SK-N-SH treated with all-trans-retinoic acid at 6 μM for 48 hours (cell line): ENCODE measurements at regions not wholly inside any gene's neighbourhood (a gene's known extent, or its start where the extent isn't known, plus 50 kb on each side); places are given as distances from the start of the nearest gene placed in this dataset.
A peak's percentile ranks its signal among the peaks of the same experiment; 100 is the strongest.

ENCODE experiments used
- ATAC-seq: fragments of 200-7000 bp; cut with Tn5 transposase; 3 replicates; pipeline ENCODE4 v1.9.1; 2020; ENCODE audit warnings: mild to moderate bottlenecking, moderate library complexity
- ARNTL ChIP-seq: fragments of 450-650 bp; formaldehyde crosslinking; IDR thresholded peaks from 2 replicates; pipeline ENCODE4 v1.5.0; 2020; ENCODE audit warnings: low read depth, mild to moderate bottlenecking, moderate library complexity, borderline replicate concordance
- BACH2 ChIP-seq: fragments of 250-450 bp; sonication (Bioruptor Pico); IDR thresholded peaks from 2 replicates; pipeline ENCODE4 v1.9.0; 2021; ENCODE audit warnings: mild to moderate bottlenecking, borderline replicate concordance
- CREB5 ChIP-seq: fragments of 250-450 bp; sonication (Bioruptor Pico); IDR thresholded peaks from 2 replicates; pipeline ENCODE4 v1.5.1; 2020; ENCODE audit warnings: low read depth, mild to moderate bottlenecking, moderate library complexity
- CSDC2 ChIP-seq: fragments of 250-450 bp; sonication (Bioruptor Pico); IDR thresholded peaks from 2 replicates; pipeline ENCODE4 v1.5.0; 2020; ENCODE audit warnings: mild to moderate bottlenecking, moderate library complexity
- CSRNP3 ChIP-seq: fragments of 250-450 bp; sonication (Bioruptor Pico); IDR thresholded peaks from 2 replicates; pipeline ENCODE4 v1.5.1; 2021; ENCODE audit warnings: mild to moderate bottlenecking, moderate library complexity
- ESRRG ChIP-seq: fragments of 250-450 bp; sonication (Bioruptor Pico); IDR thresholded peaks from 2 replicates; pipeline ENCODE4 v1.6.1; 2021; ENCODE audit warnings: mild to moderate bottlenecking
- GLIS3 ChIP-seq: fragments of 250-450 bp; sonication (Bioruptor Pico); IDR thresholded peaks from 2 replicates; pipeline ENCODE4 v1.5.0; 2020; ENCODE audit warnings: mild to moderate bottlenecking, moderate library complexity
- ISL1 ChIP-seq: fragments of 250-450 bp; sonication (Bioruptor Pico); IDR thresholded peaks from 2 replicates; pipeline ENCODE4 v2.1.2; 2022; ENCODE audit warnings: mild to moderate bottlenecking, moderate library complexity
- OSR1 ChIP-seq: fragments of 250-450 bp; sonication (Bioruptor Pico); IDR thresholded peaks from 2 replicates; pipeline ENCODE4 v1.8.0; 2022; ENCODE audit warnings: moderate library complexity, mild to moderate bottlenecking, inconsistent platforms
- PATZ1 ChIP-seq: fragments of 250-450 bp; sonication (Bioruptor Pico); IDR thresholded peaks from 2 replicates; pipeline ENCODE4 v1.8.0; 2020; ENCODE audit warnings: mild to moderate bottlenecking, moderate library complexity, borderline replicate concordance
- PPARA ChIP-seq: fragments of 250-450 bp; sonication (Bioruptor Pico); IDR thresholded peaks from 2 replicates; pipeline ENCODE4 v1.5.0; 2020; ENCODE audit warnings: mild to moderate bottlenecking, borderline replicate concordance
- RARB ChIP-seq: fragments of 250-450 bp; sonication (Bioruptor Pico); IDR thresholded peaks from 2 replicates; pipeline ENCODE4 v1.8.0; 2021; ENCODE audit warnings: mild to moderate bottlenecking, moderate library complexity
- SNAI2 ChIP-seq: fragments of 250-450 bp; sonication (Bioruptor Pico); IDR thresholded peaks from 2 replicates; pipeline ENCODE4 v1.5.0; 2020; ENCODE audit warnings: mild to moderate bottlenecking, moderate library complexity
- TOX ChIP-seq: fragments of 250-450 bp; sonication (Bioruptor Pico); IDR thresholded peaks from 2 replicates; pipeline ENCODE4 v1.8.0; 2021; ENCODE audit warnings: mild to moderate bottlenecking, moderate library complexity, borderline replicate concordance
- ZC3H10 ChIP-seq: fragments of 250-450 bp; sonication (Bioruptor Pico); IDR thresholded peaks from 2 replicates; pipeline ENCODE4 v1.5.1; 2021; ENCODE audit warnings: mild to moderate bottlenecking, moderate library complexity
- ZFP3 ChIP-seq: fragments of 250-450 bp; sonication (Bioruptor Pico); IDR thresholded peaks from 2 replicates; pipeline ENCODE4 v1.5.0; 2020; ENCODE audit warnings: mild to moderate bottlenecking, moderate library complexity
- ZNF565 ChIP-seq: fragments of 450-650 bp; formaldehyde crosslinking; conservative IDR thresholded peaks from 2 replicates; pipeline ENCODE4 v1.5.0; 2020; ENCODE audit warnings: low read depth, mild to moderate bottlenecking, moderate library complexity
- ZNF70 ChIP-seq: fragments of 450-650 bp; formaldehyde crosslinking; IDR thresholded peaks from 2 replicates; pipeline ENCODE4 v1.5.0; 2020; ENCODE audit warnings: mild to moderate bottlenecking, moderate library complexity
- ZNF8 ChIP-seq: fragments of 450-650 bp; formaldehyde crosslinking; IDR thresholded peaks from 2 replicates; pipeline ENCODE4 v1.5.0; 2020; ENCODE audit warnings: mild to moderate bottlenecking, moderate library complexity
- TF ChIP-seq, protein P1 (sequence below): fragments of 250-450 bp; sonication (Bioruptor Pico); IDR thresholded peaks from 2 replicates; pipeline ENCODE4 v1.5.0; 2020; ENCODE audit warnings: mild to moderate bottlenecking, moderate library complexity
- TF ChIP-seq, protein P2 (sequence below): fragments of 250-450 bp; sonication (Bioruptor Pico); IDR thresholded peaks from 2 replicates; pipeline ENCODE4 v1.8.0; 2021; ENCODE audit warnings: low read depth, mild to moderate bottlenecking, moderate library complexity, borderline replicate concordance

GRCh38 chr5:62722360-62722759 is 143.7 kb downstream of the LRRC70 start (continued):
- TF ChIP-seq, protein P1, sequence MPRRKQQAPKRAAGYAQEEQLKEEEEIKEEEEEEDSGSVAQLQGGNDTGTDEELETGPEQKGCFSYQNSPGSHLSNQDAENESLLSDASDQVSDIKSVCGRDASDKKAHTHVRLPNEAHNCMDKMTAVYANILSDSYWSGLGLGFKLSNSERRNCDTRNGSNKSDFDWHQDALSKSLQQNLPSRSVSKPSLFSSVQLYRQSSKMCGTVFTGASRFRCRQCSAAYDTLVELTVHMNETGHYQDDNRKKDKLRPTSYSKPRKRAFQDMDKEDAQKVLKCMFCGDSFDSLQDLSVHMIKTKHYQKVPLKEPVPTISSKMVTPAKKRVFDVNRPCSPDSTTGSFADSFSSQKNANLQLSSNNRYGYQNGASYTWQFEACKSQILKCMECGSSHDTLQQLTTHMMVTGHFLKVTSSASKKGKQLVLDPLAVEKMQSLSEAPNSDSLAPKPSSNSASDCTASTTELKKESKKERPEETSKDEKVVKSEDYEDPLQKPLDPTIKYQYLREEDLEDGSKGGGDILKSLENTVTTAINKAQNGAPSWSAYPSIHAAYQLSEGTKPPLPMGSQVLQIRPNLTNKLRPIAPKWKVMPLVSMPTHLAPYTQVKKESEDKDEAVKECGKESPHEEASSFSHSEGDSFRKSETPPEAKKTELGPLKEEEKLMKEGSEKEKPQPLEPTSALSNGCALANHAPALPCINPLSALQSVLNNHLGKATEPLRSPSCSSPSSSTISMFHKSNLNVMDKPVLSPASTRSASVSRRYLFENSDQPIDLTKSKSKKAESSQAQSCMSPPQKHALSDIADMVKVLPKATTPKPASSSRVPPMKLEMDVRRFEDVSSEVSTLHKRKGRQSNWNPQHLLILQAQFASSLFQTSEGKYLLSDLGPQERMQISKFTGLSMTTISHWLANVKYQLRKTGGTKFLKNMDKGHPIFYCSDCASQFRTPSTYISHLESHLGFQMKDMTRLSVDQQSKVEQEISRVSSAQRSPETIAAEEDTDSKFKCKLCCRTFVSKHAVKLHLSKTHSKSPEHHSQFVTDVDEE (CRISPR knock-in tag): no peak
- no peak for TF ChIP-seq PATZ1 (CRISPR knock-in tag)

GRCh38 chr5:62720031-62720441 is 141.4 kb downstream of the LRRC70 start:
- peak; percentile 88 for ATAC-seq
- TF ChIP-seq PATZ1 (CRISPR knock-in tag) (no peak), ZNF8 (CRISPR knock-in tag) (no peak), CSDC2 (CRISPR knock-in tag) (no peak), OSR1 (CRISPR knock-in tag) (no peak), GLIS3 (CRISPR knock-in tag) (no peak), BACH2 (CRISPR knock-in tag) (no peak), ZFP3 (CRISPR knock-in tag) (no peak), ESRRG (CRISPR knock-in tag) (no peak), CSRNP3 (CRISPR knock-in tag) (no peak), ISL1 (CRISPR knock-in tag) (no peak), PPARA (no peak), ARNTL (CRISPR knock-in tag) (no peak), ZC3H10 (CRISPR knock-in tag) (no peak), ZNF565 (CRISPR knock-in tag) (no peak), SNAI2 (CRISPR knock-in tag) (no peak), ZNF70 (no peak)

DNA sequence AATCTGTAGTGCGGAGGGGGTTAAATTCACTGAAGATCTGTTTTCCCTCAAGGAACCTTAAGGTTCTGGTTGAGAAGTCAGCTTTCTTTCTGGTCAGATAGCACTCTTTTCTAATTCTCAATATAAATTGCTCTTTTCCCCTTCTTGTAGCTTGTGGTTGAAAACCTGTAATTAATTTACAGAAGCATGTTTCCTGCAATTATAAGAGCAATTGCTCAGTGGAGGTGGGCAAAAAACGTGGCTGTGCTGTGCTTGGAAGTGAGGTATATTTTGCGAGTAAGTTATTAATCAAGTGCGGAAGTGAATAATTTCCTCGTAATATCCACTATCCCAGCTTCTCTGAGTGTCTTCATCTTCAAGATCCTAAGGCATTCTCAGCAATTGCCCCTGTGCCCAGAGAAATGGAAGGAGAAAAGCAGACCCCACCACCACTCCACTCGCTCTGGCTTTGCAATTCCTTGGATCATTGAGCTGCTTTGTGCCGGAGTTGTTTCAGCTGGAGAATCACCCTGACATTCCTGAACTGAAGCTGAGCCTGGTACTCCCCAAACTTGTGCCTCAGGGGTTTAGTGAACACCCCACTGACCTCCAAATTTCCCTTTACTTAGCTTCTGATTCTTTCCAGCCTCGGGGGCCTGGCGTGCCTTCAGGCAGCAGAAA is 140.6 kb downstream of the LRRC70 start:
- no peak for ATAC-seq
- TF ChIP-seq, protein P2, sequence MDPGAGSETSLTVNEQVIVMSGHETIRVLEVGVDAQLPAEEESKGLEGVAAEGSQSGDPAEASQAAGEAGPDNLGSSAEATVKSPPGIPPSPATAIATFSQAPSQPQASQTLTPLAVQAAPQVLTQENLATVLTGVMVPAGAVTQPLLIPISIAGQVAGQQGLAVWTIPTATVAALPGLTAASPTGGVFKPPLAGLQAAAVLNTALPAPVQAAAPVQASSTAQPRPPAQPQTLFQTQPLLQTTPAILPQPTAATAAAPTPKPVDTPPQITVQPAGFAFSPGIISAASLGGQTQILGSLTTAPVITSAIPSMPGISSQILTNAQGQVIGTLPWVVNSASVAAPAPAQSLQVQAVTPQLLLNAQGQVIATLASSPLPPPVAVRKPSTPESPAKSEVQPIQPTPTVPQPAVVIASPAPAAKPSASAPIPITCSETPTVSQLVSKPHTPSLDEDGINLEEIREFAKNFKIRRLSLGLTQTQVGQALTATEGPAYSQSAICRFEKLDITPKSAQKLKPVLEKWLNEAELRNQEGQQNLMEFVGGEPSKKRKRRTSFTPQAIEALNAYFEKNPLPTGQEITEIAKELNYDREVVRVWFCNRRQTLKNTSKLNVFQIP (CRISPR knock-in tag): no peak
- TF ChIP-seq OSR1 (CRISPR knock-in tag) (no peak), RARB (CRISPR knock-in tag) (no peak), TOX (no peak), ZNF70 (no peak), ARNTL (CRISPR knock-in tag) (no peak), CSDC2 (CRISPR knock-in tag) (no peak), ZNF565 (CRISPR knock-in tag) (no peak), PPARA (no peak), PATZ1 (CRISPR knock-in tag) (no peak), GLIS3 (CRISPR knock-in tag) (no peak), CREB5 (CRISPR knock-in tag) (no peak)
- TF ChIP-seq, protein P1 (CRISPR knock-in tag): no peak
